ENCODE measurements at regions not wholly inside any gene's neighbourhood (a gene's known extent, or its start where the extent isn't known, plus 50 kb on each side); places are given as distances from the start of the nearest gene placed in this dataset.

- Histone ChIP-seq H3K9me3 (ENCODE audit: control insufficient read depth, low read depth, low read length) (no peaks in the 10 kb centered on the region), H4K8ac (replicated peaks; ENCODE audit: insufficient read length, low read depth, low read length) (no peak overlapping the region), H4K20me1 (ENCODE audit: control insufficient read depth, insufficient read depth, insufficient read length) (no peaks in the 10 kb centered on the region), H3K79me1 (ENCODE audit: insufficient read depth, low read depth, low read length, poor library complexity, severe bottlenecking) (no peaks in the 10 kb centered on the region), H3K23me2 (ENCODE audit: insufficient read length, low read depth, low read length, poor library complexity, severe bottlenecking) (no peaks in the 10 kb centered on the region), H4K91ac (ENCODE audit: insufficient read length, low read depth, low read length) (no peak overlapping the region), H3K9ac (ENCODE audit: extremely low read depth, insufficient read length, low read length) (no peak overlapping the region), H2AK5ac (ENCODE audit: insufficient read length, low read length) (no peak overlapping the region), H3K56ac (ENCODE audit: insufficient read length, low read depth, low read length) (no peak overlapping the region), H2BK12ac (ENCODE audit: insufficient read length, low read depth, low read length) (no peak overlapping the region), H3K18ac (ENCODE audit: insufficient read length, low read depth, low read length) (no peak overlapping the region), H2BK15ac (ENCODE audit: low read depth, low read length) (no peak overlapping the region), H3K4me1 (ENCODE audit: insufficient read depth, low read length) (no peaks in the 10 kb centered on the region), H3K14ac (ENCODE audit: insufficient read depth, low read length) (no peak overlapping the region), H2BK5ac (ENCODE audit: insufficient read length, low read length) (no peak overlapping the region), H3K79me2 (ENCODE audit: insufficient read depth, low read length) (no peaks in the 10 kb centered on the region), H3K4ac (ENCODE audit: low read depth, low read length) (no peak overlapping the region), H3K4me2 (ENCODE audit: insufficient read depth, insufficient read length, low read length) (no peak overlapping the region), H3T11ph (ENCODE audit: low read length) (no peak overlapping the region), H2BK120ac (ENCODE audit: low read depth, low read length, poor library complexity, severe bottlenecking) (no peak overlapping the region), H2AFZ (ENCODE audit: low read length) (no peak overlapping the region), H3K27ac (ENCODE audit: insufficient read length, low read depth, low read length) (no peak overlapping the region), H2BK20ac (ENCODE audit: low read depth, low read length, poor library complexity, severe bottlenecking) (no peak overlapping the region), H3K27me3 (ENCODE audit: insufficient read depth, low read length) (no peaks in the 10 kb centered on the region), H3K23ac (ENCODE audit: insufficient read length, low read depth, low read length) (no peak overlapping the region), H4K5ac (ENCODE audit: insufficient read length, low read depth, low read length) (no peak overlapping the region)
- TF ChIP-seq CTCF (conservative IDR thresholded peaks at IDR 0.05) = no peak
- Mint-ChIP-seq H3K36me3 (ENCODE audit: insufficient read depth in 1 of 3, low read depth in 3 of 3) (no peaks in the 10 kb centered on the region), H3K4me3 (no peak overlapping the region), H3K4me1 (no peaks in the 10 kb centered on the region; a peak in 1 of 4 replicates), H3K9me3 (no peaks in the 10 kb centered on the region), H3K27ac (no peak overlapping the region), H3K27me3 (ENCODE audit: low read depth) (no peaks in the 10 kb centered on the region)
- WGBS (ENCODE audit: extremely low coverage, insufficient read length, low lambda C conversion rate) = no CpG with 5 or more reads among the region's 1 CpG
- no peak for DNase-seq
Measured at GRCh38 chr10:107434201-107434600, 269.7 kb upstream of the SORCS1 start.

All from H9 (cell line).